ENCODE measurements at regions not wholly inside any gene's neighbourhood (a gene's known extent, or its start where the extent isn't known, plus 50 kb on each side); places are given as distances from the start of the nearest gene placed in this dataset.

GRCh38 chr2:117342415-117342814 lies 472.1 kb upstream of the DDX18 start:
- TF ChIP-seq JUN (IDR thresholded peaks at IDR 0.05; ENCODE audit: borderline replicate concordance, insufficient read depth, insufficient read length, low read depth) (no peak), MAX (IDR thresholded peaks at IDR 0.05; ENCODE audit: insufficient read depth, insufficient read length) (no peak), MYC (IDR thresholded peaks at IDR 0.05; ENCODE audit: low read depth, low read length) (no peak), GATA2 (IDR thresholded peaks at IDR 0.05; ENCODE audit: insufficient read depth, insufficient read length, low read depth, low read length) (no peak), FOS (IDR thresholded peaks at IDR 0.05; ENCODE audit: borderline replicate concordance, insufficient read depth, low read length) (no peak), POLR2A (IDR thresholded peaks at IDR 0.05; ENCODE audit: low read depth, low read length) (no peak), POLR2AphosphoS5 (IDR thresholded peaks at IDR 0.05; ENCODE audit: insufficient read depth, low read depth, low read length) (no peak), EZH2 (IDR thresholded peaks at IDR 0.05; ENCODE audit: borderline replicate concordance, low read depth, low read length, severe bottlenecking) (no peak)
- TF ChIP-seq, protein P1, sequence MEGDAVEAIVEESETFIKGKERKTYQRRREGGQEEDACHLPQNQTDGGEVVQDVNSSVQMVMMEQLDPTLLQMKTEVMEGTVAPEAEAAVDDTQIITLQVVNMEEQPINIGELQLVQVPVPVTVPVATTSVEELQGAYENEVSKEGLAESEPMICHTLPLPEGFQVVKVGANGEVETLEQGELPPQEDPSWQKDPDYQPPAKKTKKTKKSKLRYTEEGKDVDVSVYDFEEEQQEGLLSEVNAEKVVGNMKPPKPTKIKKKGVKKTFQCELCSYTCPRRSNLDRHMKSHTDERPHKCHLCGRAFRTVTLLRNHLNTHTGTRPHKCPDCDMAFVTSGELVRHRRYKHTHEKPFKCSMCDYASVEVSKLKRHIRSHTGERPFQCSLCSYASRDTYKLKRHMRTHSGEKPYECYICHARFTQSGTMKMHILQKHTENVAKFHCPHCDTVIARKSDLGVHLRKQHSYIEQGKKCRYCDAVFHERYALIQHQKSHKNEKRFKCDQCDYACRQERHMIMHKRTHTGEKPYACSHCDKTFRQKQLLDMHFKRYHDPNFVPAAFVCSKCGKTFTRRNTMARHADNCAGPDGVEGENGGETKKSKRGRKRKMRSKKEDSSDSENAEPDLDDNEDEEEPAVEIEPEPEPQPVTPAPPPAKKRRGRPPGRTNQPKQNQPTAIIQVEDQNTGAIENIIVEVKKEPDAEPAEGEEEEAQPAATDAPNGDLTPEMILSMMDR (IDR thresholded peaks at IDR 0.05; ENCODE audit: extremely low read depth in 1 of 2, insufficient read depth in 1 of 2, low read depth in 1 of 2, low read length in 2 of 2), result no peak
- no peak overlapping the region for H3K4me3 ChIP-seq (replicated peaks in 1 of 3; ENCODE audit: insufficient read depth in 1 of 3, low read depth in 1 of 3, low read length in 3 of 3)
- no TSS peak for BruUV-seq (replicated peaks)
- dilution Hi-C loops (cut with MboI; ENCODE audit: extremely low pct_ligation_motif_present, low sequenced_read_pairs) (no loop called here), intact Hi-C loops (cut with micrococcal nuclease) (no loop called here)
- H3K36me3 ChIP-seq (ENCODE audit: control insufficient read depth in 2 of 2, extremely low read depth in 1 of 2, insufficient read depth in 2 of 2, low read length in 2 of 2), result no peaks in the 10 kb centered on the region
- FAIRE-seq (no peak), DNase-seq (ENCODE audit: low read depth, low spot score) (no peak)
- H4K20me1 ChIP-seq (replicated peaks; ENCODE audit: control insufficient read depth, extremely low read depth, insufficient read depth, low read length), result no peaks in the 10 kb centered on the region
- H3K9me1 ChIP-seq (replicated peaks; ENCODE audit: control insufficient read depth, extremely low read depth, insufficient read depth, low read length), result no peaks in the 10 kb centered on the region
- no peaks in the 10 kb centered on the region for H3K4me1 ChIP-seq (ENCODE audit: control insufficient read depth, extremely low read depth, insufficient read depth, low read length)
- H3K79me2 ChIP-seq (ENCODE audit: control insufficient read depth, insufficient read depth, low read length), result no peaks in the 10 kb centered on the region
- ChIA-PET CTCF (no interaction called here), POLR2A (no interaction called here)
- no peak overlapping the region for H3K27ac ChIP-seq (ENCODE audit: insufficient read depth, low read depth, low read length)
- H3K27me3 ChIP-seq (ENCODE audit: control insufficient read depth in 2 of 2, insufficient read depth in 2 of 2, low read length in 2 of 2), result no peaks in the 10 kb centered on the region
- no peak overlapping the region for H2AFZ ChIP-seq (ENCODE audit: low read depth, low read length)
- H3K4me2 ChIP-seq (ENCODE audit: insufficient read depth, low read length), result no peak overlapping the region
- no peak overlapping the region for H3K9ac ChIP-seq (replicated peaks; ENCODE audit: extremely low read depth, insufficient read depth, low read length)
- peaks cover 6% of the 10 kb centered on the region for H3K9me3 ChIP-seq (replicated peaks; ENCODE audit: control insufficient read depth, insufficient read depth, low read length)
